Putamen (tissue), 1 donor: ENCODE measurements at regions not wholly inside any gene's neighbourhood (a gene's known extent, or its start where the extent isn't known, plus 50 kb on each side); places are given as distances from the start of the nearest gene placed in this dataset.

Source experiments
- DNase-seq: peaks from one replicate; pipeline ENCODE4 v3.0.0-alpha.2; 2016; ENCODE audit warnings: low spot score

- no peak for DNase-seq
Measured at GRCh38 chr13:111038887-111039286, 76.2 kb upstream of the ARHGEF7 start.

GRCh38 chr13:111037927-111038326 is 77.2 kb upstream of the ARHGEF7 start:
- no peak for DNase-seq

- no peak for DNase-seq
Measured at GRCh38 chr13:111036665-111037064, 78.4 kb upstream of the ARHGEF7 start.

- no peak for DNase-seq
Measured at GRCh38 chr13:111035861-111036260, 79.2 kb upstream of the ARHGEF7 start.

- no peak for DNase-seq
Measured at GRCh38 chr13:111034811-111035210, 80.3 kb upstream of the ARHGEF7 start.

- no peak for DNase-seq
Measured at GRCh38 chr13:111033172-111034130, 81.7 kb upstream of the ARHGEF7 start.

GRCh38 chr13:111031531-111031961 is 83.6 kb upstream of the ARHGEF7 start:
- DNase-seq = no peak

GRCh38 chr13:111029957-111030609 is 85.0 kb upstream of the ARHGEF7 start:
- no peak for DNase-seq

GRCh38 chr13:111027458-111028439 is 87.4 kb upstream of the ARHGEF7 start:
- no peak for DNase-seq

GRCh38 chr13:111025310-111025709 is 89.8 kb upstream of the ARHGEF7 start:
- DNase-seq = no peak

GRCh38 chr13:111022886-111023285 is 92.2 kb upstream of the ARHGEF7 start:
- DNase-seq = no peak

- no peak for DNase-seq
Measured at GRCh38 chr13:111022241-111022640, 92.9 kb upstream of the ARHGEF7 start.

GRCh38 chr13:111021270-111021669 is 93.8 kb upstream of the ARHGEF7 start:
- no peak for DNase-seq

GRCh38 chr13:111020546-111020945 is 94.6 kb upstream of the ARHGEF7 start:
- no peak for DNase-seq

GRCh38 chr13:111020021-111020420 is 95.1 kb upstream of the ARHGEF7 start:
- DNase-seq = no peak

- no peak for DNase-seq
Measured at GRCh38 chr13:111017755-111018459, 97.2 kb upstream of the ARHGEF7 start.

GRCh38 chr13:111013196-111013595 is 98.3 kb upstream of the ANKRD10 start:
- no peak for DNase-seq

- DNase-seq = no peak
Measured at GRCh38 chr13:111011899-111012298, 97.0 kb upstream of the ANKRD10 start.

- DNase-seq = no peak
Measured at GRCh38 chr13:111008351-111008750, 93.5 kb upstream of the ANKRD10 start.

- DNase-seq = no peak
Measured at GRCh38 chr13:111007209-111007608, 92.3 kb upstream of the ANKRD10 start.

GRCh38 chr13:111006506-111007031 is 91.7 kb upstream of the ANKRD10 start:
- DNase-seq = no peak
